ENCODE measurements at regions not wholly inside any gene's neighbourhood (a gene's known extent, or its start where the extent isn't known, plus 50 kb on each side); places are given as distances from the start of the nearest gene placed in this dataset.

- TF ChIP-seq CTCF (IDR thresholded peaks at IDR 0.05; ENCODE audit: insufficient read depth, low read length, poor library complexity, severe bottlenecking), result no peak
- no peak for TF ChIP-seq EZH2phosphoT487 (conservative IDR thresholded peaks at IDR 0.05; ENCODE audit: low read length)
Measured at GRCh38 chr9:135035781-135036760, 51.4 kb upstream of the OLFM1 start.

All from SU-DHL-6 (cell line).